Activated T-cell treated with anti-CD3 and anti-CD28 coated beads for 1 hour (primary cell): ENCODE measurements at regions not wholly inside any gene's neighbourhood (a gene's known extent, or its start where the extent isn't known, plus 50 kb on each side); places are given as distances from the start of the nearest gene placed in this dataset.

ENCODE experiments used
- DNase-seq: peaks from one replicate; pipeline ENCODE4 v3.0.0-alpha.2; 2020; ENCODE audit warnings: low read depth

DNA sequence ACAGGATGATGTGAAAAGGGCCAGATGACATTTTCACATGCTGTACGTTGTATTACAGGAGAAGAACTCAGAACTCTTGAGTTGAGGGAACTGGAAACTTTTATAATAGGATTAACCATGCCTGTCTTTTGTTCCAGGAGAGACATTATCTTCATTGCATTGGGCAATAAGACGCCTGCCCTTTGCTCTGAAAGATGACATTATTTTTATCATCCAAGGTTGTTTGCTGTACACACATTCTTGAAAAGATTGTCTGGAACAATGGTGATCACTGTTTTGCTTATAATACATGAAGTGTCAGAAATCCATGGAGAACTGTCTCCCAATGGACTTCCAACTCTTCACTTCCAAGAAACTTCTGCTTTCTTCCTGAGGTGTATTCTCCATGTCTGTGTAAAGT lies 334.6 kb upstream of the B3GAT1 start:
- DNase-seq: no peak

DNA sequence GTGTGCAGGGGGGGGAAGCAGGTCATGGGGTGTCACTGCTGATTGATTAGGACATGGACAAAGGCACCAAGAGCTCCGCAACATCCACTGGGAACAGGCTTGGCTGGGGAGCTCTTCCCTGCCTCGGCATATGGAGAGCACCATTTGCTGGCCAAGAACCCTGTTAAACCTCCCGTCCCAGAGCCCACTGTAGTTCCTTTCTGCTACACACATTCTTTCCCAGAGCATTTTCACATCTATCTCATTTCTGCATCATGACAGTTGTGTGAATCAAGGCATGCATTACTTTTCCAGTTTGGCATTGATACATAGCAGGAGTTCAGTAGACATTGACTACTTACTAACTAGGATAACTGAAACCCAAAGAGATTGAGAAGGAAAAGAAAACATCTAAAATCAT lies 333.4 kb upstream of the B3GAT1 start:
- no peak for DNase-seq

DNA sequence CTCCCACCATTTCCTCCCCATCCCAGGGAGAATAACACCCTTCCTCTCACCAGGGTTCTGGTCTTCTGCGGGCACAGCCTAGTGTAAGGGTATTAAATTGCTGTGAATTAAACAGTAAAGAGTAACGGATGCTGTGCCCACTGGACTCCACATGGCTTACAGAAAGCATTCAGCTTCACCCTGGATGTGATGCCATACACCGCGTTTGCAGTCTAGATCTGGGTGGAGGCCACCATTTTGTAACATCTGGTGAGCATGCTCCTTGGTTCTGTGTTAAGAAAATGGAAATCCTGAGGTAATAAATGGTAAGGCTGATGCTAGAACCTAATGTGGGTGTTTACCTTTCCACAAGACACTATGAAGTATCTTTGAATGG lies 331.8 kb upstream of the B3GAT1 start:
- DNase-seq: no peak

- DNase-seq: no peak
These were observed 331.1 kb upstream of the B3GAT1 start for GRCh38 chr11:134742956-134743819.

- no peak for DNase-seq
These were observed 330.2 kb upstream of the B3GAT1 start for GRCh38 chr11:134742224-134742612.

DNA sequence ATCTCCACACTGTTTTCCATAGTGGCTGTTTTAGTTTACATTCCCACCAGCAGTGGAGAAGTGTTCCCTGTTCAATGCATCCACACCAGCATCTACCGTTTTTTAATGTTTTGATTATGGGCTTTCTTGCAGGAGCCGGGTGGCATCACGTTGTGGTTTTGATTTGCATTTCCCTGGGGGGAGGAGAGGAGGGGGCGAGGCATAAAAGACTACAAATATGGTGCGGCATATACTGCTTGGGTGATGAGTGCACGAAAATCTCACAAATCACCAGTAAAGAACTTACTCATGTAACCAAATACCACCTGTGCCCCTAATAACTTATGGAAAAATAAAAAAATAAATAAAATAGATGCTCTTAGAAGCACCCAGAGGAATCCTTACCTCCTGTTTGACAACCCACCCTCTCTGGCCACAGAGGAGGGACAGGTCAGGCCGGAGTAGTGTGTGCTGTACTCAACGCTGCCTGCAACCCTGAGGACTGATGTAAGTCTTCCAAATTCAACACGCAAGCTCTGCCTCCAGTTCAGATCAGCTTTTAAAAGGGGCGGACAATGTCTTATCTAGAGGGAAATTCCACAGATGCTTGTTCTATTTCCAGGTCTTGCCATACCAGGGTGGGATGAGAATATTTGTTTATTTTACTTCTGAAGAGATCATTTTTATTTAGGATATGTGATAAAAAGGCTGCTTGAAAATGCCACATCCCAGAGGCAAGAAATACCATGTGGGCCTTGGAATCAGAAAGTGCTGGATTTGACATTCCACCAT lies 329.6 kb upstream of the B3GAT1 start:
- no peak for DNase-seq

- no peak for DNase-seq
These were observed 328.7 kb upstream of the B3GAT1 start for GRCh38 chr11:134740590-134741261.

DNA sequence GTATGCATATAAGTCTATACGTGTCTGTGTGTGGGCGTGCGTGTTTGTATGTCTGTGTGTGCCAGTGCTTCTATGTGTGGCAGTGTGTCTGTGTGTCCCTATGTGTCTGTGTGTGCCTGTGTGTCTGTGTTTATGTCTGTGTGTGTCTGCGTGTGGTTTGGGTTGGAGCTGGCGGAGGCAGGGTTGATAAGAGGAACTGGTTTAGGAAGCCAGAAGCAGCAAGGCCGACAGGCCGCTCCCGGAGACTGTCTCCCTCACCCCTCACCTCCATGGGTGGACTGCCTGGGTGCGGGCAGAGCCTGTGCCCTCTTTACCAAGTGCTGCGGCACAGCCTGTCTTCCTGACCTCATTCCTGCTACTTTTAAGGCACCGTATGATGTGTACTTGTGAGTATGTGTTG lies 327.1 kb upstream of the B3GAT1 start:
- no peak for DNase-seq

DNA sequence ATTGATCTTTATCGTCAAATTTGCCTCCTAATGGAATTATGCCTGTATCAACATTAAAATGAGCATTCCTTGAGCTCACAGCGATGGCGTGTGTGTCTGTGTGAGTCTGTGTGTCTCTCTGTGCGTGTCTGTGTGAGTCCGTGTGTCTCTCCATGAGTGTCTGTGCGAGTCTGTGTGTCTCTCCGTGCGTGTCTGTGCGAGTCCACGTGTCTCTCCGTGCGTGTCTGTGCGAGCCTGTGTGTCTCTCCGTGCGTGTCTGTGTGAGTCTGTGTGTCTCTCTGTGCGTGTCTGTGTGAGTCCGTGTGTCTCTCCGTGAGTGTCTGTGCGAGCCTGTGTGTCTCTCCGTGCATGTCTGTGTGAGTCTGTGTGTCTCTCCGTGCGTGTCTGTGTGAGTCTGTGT lies 326.5 kb upstream of the B3GAT1 start:
- no peak for DNase-seq

GRCh38 chr11:134737563-134738510 lies 325.8 kb upstream of the B3GAT1 start:
- no peak for DNase-seq

GRCh38 chr11:134736251-134736947 lies 324.4 kb upstream of the B3GAT1 start:
- DNase-seq: no peak

GRCh38 chr11:134734894-134735293 lies 322.9 kb upstream of the B3GAT1 start:
- DNase-seq: no peak

GRCh38 chr11:134734141-134734845 lies 322.3 kb upstream of the B3GAT1 start:
- no peak for DNase-seq

GRCh38 chr11:134733646-134734045 lies 321.6 kb upstream of the B3GAT1 start:
- no peak for DNase-seq

DNA sequence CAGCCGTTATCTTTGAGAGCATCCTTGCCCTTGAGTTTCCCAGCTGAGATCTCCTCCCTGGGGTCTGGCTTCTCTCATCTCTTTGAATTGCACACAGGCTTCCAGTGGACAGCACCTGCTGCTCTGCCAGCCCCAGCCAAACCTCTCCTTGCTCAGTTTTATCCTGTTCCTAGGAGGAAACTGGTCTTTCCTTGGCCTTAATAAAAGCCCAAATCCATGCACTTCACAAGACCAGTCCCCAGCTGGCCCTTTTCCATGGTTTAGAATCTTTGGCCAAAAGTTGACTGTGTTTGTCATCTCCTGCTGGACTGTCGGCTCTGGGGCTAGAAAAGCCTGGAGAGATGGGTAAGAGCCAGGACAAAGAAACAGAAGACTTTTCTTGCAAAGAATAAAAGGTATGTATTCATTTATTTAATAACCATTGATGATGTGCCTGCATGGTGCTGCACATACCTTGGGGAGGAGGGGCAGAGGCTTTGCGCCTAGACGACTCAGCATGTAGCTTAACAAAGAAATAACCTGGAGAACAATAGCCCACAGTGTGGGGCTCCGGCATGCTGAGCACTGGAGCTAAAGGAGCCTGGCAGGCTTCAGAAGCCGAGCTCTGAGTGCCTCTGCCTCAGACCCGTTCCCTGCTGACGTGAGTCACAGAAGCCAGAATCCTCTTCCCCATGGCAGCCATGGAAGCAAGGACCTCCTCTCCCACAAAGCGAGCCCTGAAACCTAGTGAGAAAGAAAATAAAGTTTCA lies 319.3 kb upstream of the B3GAT1 start:
- no peak for DNase-seq

DNA sequence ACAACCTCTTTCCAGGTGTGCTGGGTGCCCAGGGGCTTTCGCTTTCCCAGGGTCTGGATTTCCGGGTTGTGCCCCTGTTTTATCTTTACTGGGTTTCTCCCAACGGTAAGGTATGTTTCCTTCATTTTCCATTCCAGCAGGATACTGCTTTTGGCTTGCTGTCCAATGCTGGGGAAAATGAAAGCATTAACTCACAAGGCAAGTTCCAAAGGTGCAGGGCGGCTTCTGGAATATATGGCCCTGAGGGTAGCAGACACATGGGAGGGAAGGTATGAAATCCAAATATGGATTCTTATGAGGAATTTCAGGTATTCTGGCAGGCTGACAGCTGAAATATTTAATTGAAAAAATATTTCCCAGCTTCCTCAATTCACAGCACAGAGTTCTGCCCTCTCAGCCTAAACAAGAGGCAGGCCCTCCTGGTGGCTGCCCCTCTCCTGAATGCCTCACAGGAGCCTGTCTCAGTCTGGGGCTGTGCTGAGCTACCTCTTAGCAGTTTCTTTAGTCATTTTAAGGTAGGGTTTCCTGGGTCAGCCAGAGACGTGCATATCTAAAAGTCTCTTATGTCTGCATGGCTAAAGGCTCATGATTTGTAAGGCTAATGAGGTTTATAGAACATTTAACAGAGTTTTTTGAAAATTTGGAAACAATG lies 318.6 kb upstream of the B3GAT1 start:
- DNase-seq: no peak

GRCh38 chr11:134730101-134730500 lies 318.1 kb upstream of the B3GAT1 start:
- no peak for DNase-seq

GRCh38 chr11:134728186-134728585 lies 316.1 kb upstream of the B3GAT1 start:
- DNase-seq: no peak

GRCh38 chr11:134727636-134728035 lies 315.6 kb upstream of the B3GAT1 start:
- no peak for DNase-seq
